Sigmoid colon (tissue), 6 donors: ENCODE measurements at regions not wholly inside any gene's neighbourhood (a gene's known extent, or its start where the extent isn't known, plus 50 kb on each side); places are given as distances from the start of the nearest gene placed in this dataset.

Experiments used
- DNase-seq: peaks from one replicate; pipeline ENCODE4 v3.0.0-alpha.2; 2019
- H3K27ac ChIP-seq, 4 donors: fragments of 200-600 bp; sonication (generic); one replicate each; pipeline ENCODE4 v1.5.1; 2016 to 2019; ENCODE audit warnings: mild to moderate bottlenecking in 1 of 4
- H3K27me3 ChIP-seq, 3 donors: fragments of 200-600 bp; sonication (generic); one replicate each; pipeline ENCODE4 v1.5.1; 2019; ENCODE audit warnings: mild to moderate bottlenecking in 1 of 3
- H3K36me3 ChIP-seq, 4 donors: fragments of 200-600 bp; sonication (generic); one replicate each; pipeline ENCODE4 v1.5.1; 2016 to 2019
- H3K4me1 ChIP-seq, 4 donors: fragments of 200-600 bp; sonication (generic); one replicate each; pipeline ENCODE4 v1.5.1; 2017 to 2019
- H3K4me3 ChIP-seq, 4 donors: fragments of 200-600 bp; sonication (generic); one replicate each; pipeline ENCODE4 v1.5.1; 2017 to 2019; ENCODE audit warnings: mild to moderate bottlenecking in 2 of 4, moderate library complexity in 1 of 4
- H3K9me3 ChIP-seq, 4 donors: fragments of 200-600 bp in 3 of 4; sonication (generic) in 3 of 4; one replicate each; pipeline versions ENCODE4 v1.5.1 to v1.6.1; 2013 to 2019
- CTCF ChIP-seq, 4 experiments: fragments of 450-650 bp in 3 of 4; fragments of 200-600 bp in 1 of 4; IDR thresholded peaks; one replicate each; pipeline ENCODE4 v1.5.1; 2016 to 2019; ENCODE audit warnings: antibody characterized with exemption in 4 of 4, mild to moderate bottlenecking in 3 of 4, moderate library complexity in 2 of 4
- EP300 ChIP-seq, 4 donors: sonication (generic); formaldehyde crosslinking; IDR thresholded peaks; one replicate each; pipeline ENCODE4 v1.6.1; 2017; ENCODE audit warnings: antibody characterized with exemption in 4 of 4
- POLR2A ChIP-seq, 2 donors: fragments of 450-650 bp; IDR thresholded peaks; one replicate each; pipeline ENCODE4 v1.6.1; 2016; ENCODE audit warnings: antibody characterized with exemption in 2 of 2, mild to moderate bottlenecking in 2 of 2, moderate library complexity in 2 of 2
- POLR2AphosphoS5 ChIP-seq, 4 donors: sonication (generic); formaldehyde crosslinking; IDR thresholded peaks; one replicate each; pipeline ENCODE4 v1.6.1; 2017; ENCODE audit warnings: antibody characterized with exemption in 4 of 4
- WGBS, 2 donors: extraction: QIAGEN DNeasy Blood & Tissue Kit; methylation state at CpG; one replicate each; pipeline ENCODE4 v1.1.7; 2013; 5-methylcytosine and 5-hydroxymethylcytosine counted together
- intact Hi-C: fragments of 100-400 bp; cut with DNase I; formaldehyde crosslinking; loops from one replicate; pipeline ENCODE4 v1.15.1; 2023
- donor health status: healthy with polysubstance abuse.
- donor health status: healthy.

GRCh38 chr6:82693094-82693493 is 329.5 kb downstream of the TPBG start:
- no peak for DNase-seq
- H3K27ac ChIP-seq: no peak overlapping the region
- H3K4me1 ChIP-seq: peaks cover 0 to 5% (median 0%) of the 10 kb centered on the region in 4 donors
- no peak overlapping the region for H3K4me3 ChIP-seq
- H3K9me3 ChIP-seq: no peaks in the 10 kb centered on the region
- intact Hi-C loops: no loop called here
- WGBS, 2 donors: 22 to 62% methylated on average over 1 of the region's 1 CpG
- no peaks in the 10 kb centered on the region for H3K36me3 ChIP-seq
- TF ChIP-seq POLR2A (IDR thresholded peaks at IDR 0.05) (no peak), CTCF (IDR thresholded peaks at IDR 0.05) (no peak), POLR2AphosphoS5 (IDR thresholded peaks at IDR 0.05) (no peak), EP300 (IDR thresholded peaks at IDR 0.05) (no peak)
- no peaks in the 10 kb centered on the region for H3K27me3 ChIP-seq

- TF ChIP-seq EP300 (IDR thresholded peaks at IDR 0.05) (no peak), CTCF (IDR thresholded peaks at IDR 0.05) (no peak), POLR2AphosphoS5 (IDR thresholded peaks at IDR 0.05) (no peak), POLR2A (IDR thresholded peaks at IDR 0.05) (no peak)
- 83 to 85% methylated on average over 3 of the region's 3 CpGs for WGBS, 2 donors
- no peaks in the 10 kb centered on the region for H3K27me3 ChIP-seq
Observed at GRCh38 chr6:82701341-82701740, 337.7 kb downstream of the TPBG start.

GRCh38 chr6:82702574-82702973 is 339.0 kb downstream of the TPBG start:
- Histone ChIP-seq H3K36me3 (no peaks in the 10 kb centered on the region), H3K4me1 (no peaks in the 10 kb centered on the region), H3K4me3 (no peak overlapping the region), H3K27ac (no peak overlapping the region), H3K27me3 (no peaks in the 10 kb centered on the region), H3K9me3 (no peaks in the 10 kb centered on the region)
- DNase-seq: no peak
- TF ChIP-seq CTCF (IDR thresholded peaks at IDR 0.05) (no peak), EP300 (IDR thresholded peaks at IDR 0.05) (no peak), POLR2AphosphoS5 (IDR thresholded peaks at IDR 0.05) (no peak), POLR2A (IDR thresholded peaks at IDR 0.05) (no peak)
- WGBS, 2 donors: 78 to 79% methylated on average over 3 of the region's 3 CpGs
- intact Hi-C loops: no loop called here

More at GRCh38 chr6:82701341-82701740, 337.7 kb downstream of the TPBG start:
- no peak overlapping the region for H3K27ac ChIP-seq
- no peaks in the 10 kb centered on the region for H3K4me1 ChIP-seq
- no peaks in the 10 kb centered on the region for H3K36me3 ChIP-seq
- DNase-seq: no peak
- no peak overlapping the region for H3K4me3 ChIP-seq
- no peaks in the 10 kb centered on the region for H3K9me3 ChIP-seq
- intact Hi-C loops: no loop called here

- DNase-seq: no peak
- Histone ChIP-seq H3K9me3 (no peaks in the 10 kb centered on the region), H3K36me3 (no peaks in the 10 kb centered on the region), H3K27me3 (no peaks in the 10 kb centered on the region), H3K4me3 (no peak overlapping the region), H3K27ac (no peak overlapping the region), H3K4me1 (no peaks in the 10 kb centered on the region)
- no peak for TF ChIP-seq POLR2A (IDR thresholded peaks at IDR 0.05)
- TF ChIP-seq EP300 (IDR thresholded peaks at IDR 0.05): no peak
- no peak for TF ChIP-seq CTCF (IDR thresholded peaks at IDR 0.05)
- TF ChIP-seq POLR2AphosphoS5 (IDR thresholded peaks at IDR 0.05): no peak
- intact Hi-C loops: no loop called here
- WGBS, 2 donors: 78 to 91% methylated on average over 4 of the region's 4 CpGs
Observed at GRCh38 chr6:82703230-82703629, 339.6 kb downstream of the TPBG start.

- Histone ChIP-seq H3K27me3 (no peaks in the 10 kb centered on the region), H3K36me3 (no peaks in the 10 kb centered on the region), H3K4me1 (no peaks in the 10 kb centered on the region), H3K27ac (no peak overlapping the region), H3K9me3 (no peaks in the 10 kb centered on the region), H3K4me3 (no peak overlapping the region)
- TF ChIP-seq CTCF (IDR thresholded peaks at IDR 0.05): no peak
- no peak for TF ChIP-seq EP300 (IDR thresholded peaks at IDR 0.05)
- no peak for TF ChIP-seq POLR2AphosphoS5 (IDR thresholded peaks at IDR 0.05)
- TF ChIP-seq POLR2A (IDR thresholded peaks at IDR 0.05): no peak
- DNase-seq: no peak
- 48 to 86% methylated on average over 1 of the region's 1 CpG for WGBS, 2 donors
- intact Hi-C loops: no loop called here
Observed at GRCh38 chr6:82704045-82704444, 340.4 kb downstream of the TPBG start.
